ENCODE measurements at regions not wholly inside any gene's neighbourhood (a gene's known extent, or its start where the extent isn't known, plus 50 kb on each side); places are given as distances from the start of the nearest gene placed in this dataset.

DNA sequence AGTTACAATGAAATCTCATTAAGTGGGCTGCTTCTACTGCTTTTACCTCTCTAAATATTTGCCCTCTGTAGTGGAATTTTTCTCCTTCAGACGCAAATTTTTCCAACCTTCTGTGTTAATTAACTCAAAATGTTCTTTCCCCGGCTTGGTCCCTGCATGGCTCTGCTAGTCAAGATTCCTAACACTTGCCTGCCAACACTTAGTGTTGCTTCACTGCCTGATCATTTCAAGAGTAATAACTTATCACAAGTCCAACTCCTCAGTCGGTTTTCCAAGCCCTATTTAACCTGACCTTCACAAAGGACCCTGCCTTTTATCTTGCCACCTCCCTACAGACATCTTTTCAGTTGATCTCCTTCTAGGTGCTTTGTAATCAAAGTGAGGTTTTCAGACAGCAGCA, 142.7 kb downstream of the HRH4 start:
- H3K27ac ChIP-seq = no peak overlapping the region
- no peaks in the 10 kb centered on the region for H3K4me1 ChIP-seq (replicated peaks in 1 of 2)
- no peak overlapping the region for H3K4me3 ChIP-seq
- H3K36me3 ChIP-seq (replicated peaks in 1 of 2) = no peaks in the 10 kb centered on the region
- no peaks in the 10 kb centered on the region for H3K9me3 ChIP-seq (replicated peaks in 1 of 3)
- 58 to 60% (median 59%) methylated on average over 3 of the region's 3 CpGs for WGBS, 4 donors
- no peaks in the 10 kb centered on the region for H3K27me3 ChIP-seq
- TF ChIP-seq, protein P1, sequence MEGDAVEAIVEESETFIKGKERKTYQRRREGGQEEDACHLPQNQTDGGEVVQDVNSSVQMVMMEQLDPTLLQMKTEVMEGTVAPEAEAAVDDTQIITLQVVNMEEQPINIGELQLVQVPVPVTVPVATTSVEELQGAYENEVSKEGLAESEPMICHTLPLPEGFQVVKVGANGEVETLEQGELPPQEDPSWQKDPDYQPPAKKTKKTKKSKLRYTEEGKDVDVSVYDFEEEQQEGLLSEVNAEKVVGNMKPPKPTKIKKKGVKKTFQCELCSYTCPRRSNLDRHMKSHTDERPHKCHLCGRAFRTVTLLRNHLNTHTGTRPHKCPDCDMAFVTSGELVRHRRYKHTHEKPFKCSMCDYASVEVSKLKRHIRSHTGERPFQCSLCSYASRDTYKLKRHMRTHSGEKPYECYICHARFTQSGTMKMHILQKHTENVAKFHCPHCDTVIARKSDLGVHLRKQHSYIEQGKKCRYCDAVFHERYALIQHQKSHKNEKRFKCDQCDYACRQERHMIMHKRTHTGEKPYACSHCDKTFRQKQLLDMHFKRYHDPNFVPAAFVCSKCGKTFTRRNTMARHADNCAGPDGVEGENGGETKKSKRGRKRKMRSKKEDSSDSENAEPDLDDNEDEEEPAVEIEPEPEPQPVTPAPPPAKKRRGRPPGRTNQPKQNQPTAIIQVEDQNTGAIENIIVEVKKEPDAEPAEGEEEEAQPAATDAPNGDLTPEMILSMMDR (IDR thresholded peaks at IDR 0.05) = no peak
- intact Hi-C loops (cut with DNase I) = loop anchor here in 1 of 2 donors (2.0 kb wide), 1 partner anchor 124 kb away; no protein-coding TSS in a partner anchor
- no peak for DNase-seq

DNA sequence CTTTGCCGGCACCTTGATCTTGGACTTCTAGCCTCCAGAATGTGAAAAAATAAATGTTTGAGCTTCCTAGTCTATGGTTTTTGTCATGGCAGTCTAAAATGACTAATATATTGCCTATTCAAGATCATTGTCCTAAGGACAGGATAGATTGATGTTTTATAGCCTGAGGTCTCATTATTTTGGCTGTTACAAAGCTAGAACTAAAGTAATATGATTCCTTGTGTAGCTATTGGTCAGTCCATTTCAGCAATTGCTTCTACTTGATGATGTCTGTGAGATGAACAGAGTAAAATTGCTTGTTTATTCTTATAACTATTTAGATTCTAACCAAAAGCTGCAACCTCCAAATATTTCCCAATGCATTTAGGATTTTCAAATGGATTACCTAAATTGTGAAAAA, 145.0 kb downstream of the HRH4 start:
- Histone ChIP-seq H3K36me3 (replicated peaks in 1 of 2) (no peaks in the 10 kb centered on the region), H3K9me3 (replicated peaks in 1 of 3) (no peaks in the 10 kb centered on the region), H3K4me3 (no peak overlapping the region), H3K27me3 (no peaks in the 10 kb centered on the region), H3K27ac (no peak overlapping the region), H3K4me1 (replicated peaks in 1 of 2) (no peaks in the 10 kb centered on the region)
- no peak for DNase-seq
- WGBS, 4 donors = 87 to 100% (median 95%) methylated on average over 1 of the region's 1 CpG
- TF ChIP-seq, protein P1 (IDR thresholded peaks at IDR 0.05) = no peak
- TF ChIP-seq POLR2A (IDR thresholded peaks at IDR 0.05) = no peak
- intact Hi-C loops (cut with DNase I) = no loop called here

DNA sequence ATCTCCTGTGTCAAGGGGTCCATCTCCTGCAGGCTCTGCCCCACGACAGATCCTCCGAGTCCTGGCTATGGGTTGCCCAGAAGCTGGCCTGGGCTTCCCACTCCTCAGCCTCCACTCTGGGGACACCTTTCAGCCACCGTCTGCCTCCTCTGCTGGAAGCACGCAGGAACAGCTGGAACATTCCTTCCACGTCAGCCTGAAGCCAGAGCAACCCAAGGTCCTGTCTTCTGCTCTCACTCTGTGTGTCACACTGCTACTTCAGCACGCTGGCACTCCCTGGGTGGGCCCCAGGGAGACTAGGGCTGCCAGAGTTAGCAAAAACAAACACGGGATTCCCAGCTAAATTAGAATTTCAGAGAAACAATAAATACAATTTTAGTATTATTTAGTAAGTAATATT, 148.8 kb downstream of the HRH4 start:
- 54 to 76% (median 69%) methylated on average over 7 of the region's 7 CpGs for WGBS, 4 donors
- H3K27me3 ChIP-seq = no peaks in the 10 kb centered on the region
- no peaks in the 10 kb centered on the region for H3K9me3 ChIP-seq (replicated peaks in 1 of 3)
- TF ChIP-seq, protein P1 (IDR thresholded peaks at IDR 0.05) = no peak
- TF ChIP-seq POLR2A (IDR thresholded peaks at IDR 0.05) = no peak
- H3K4me3 ChIP-seq = no peak overlapping the region
- no peak for DNase-seq
- intact Hi-C loops (cut with DNase I) = no loop called here
- H3K36me3 ChIP-seq (replicated peaks in 1 of 2) = no peaks in the 10 kb centered on the region
- no peak overlapping the region for H3K27ac ChIP-seq
- H3K4me1 ChIP-seq (replicated peaks in 1 of 2) = no peaks in the 10 kb centered on the region

DNA sequence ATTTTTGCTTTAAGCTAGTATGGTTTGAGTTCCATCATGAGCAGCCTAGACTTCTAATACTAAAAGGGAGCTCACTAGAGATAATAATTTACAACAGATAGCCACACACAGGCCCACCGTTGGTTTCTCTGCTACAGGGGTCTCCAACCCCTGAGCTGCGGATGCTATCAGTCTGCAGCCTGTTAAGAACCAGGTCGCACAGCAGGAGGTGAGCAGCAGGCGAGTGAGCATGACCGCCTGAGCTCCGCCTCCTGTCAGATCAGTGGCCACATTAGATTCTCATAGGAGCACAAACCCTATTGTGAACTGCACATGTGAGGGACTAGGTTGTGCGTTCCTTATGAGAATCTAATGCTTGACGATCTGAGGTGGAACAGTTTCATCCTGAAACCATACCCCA, 150.6 kb downstream of the HRH4 start:
- DNase-seq = no peak
- Histone ChIP-seq H3K4me3 (no peak overlapping the region), H3K36me3 (replicated peaks in 1 of 2) (no peaks in the 10 kb centered on the region), H3K4me1 (replicated peaks in 1 of 2) (no peaks in the 10 kb centered on the region), H3K27me3 (no peaks in the 10 kb centered on the region), H3K27ac (no peak overlapping the region), H3K9me3 (replicated peaks in 1 of 3) (no peaks in the 10 kb centered on the region)
- no peak for TF ChIP-seq POLR2A (IDR thresholded peaks at IDR 0.05)
- TF ChIP-seq, protein P1 (IDR thresholded peaks at IDR 0.05) = no peak
- intact Hi-C loops (cut with DNase I) = no loop called here
- WGBS, 4 donors = 72 to 77% (median 74%) methylated on average over 6 to 8 of the region's 8 CpGs

Measured in adrenal gland (tissue), 9 donors.